ENCODE measurements at regions not wholly inside any gene's neighbourhood (a gene's known extent, or its start where the extent isn't known, plus 50 kb on each side); places are given as distances from the start of the nearest gene placed in this dataset.
A peak's percentile ranks its signal among the peaks of the same experiment; 100 is the strongest.

DNA sequence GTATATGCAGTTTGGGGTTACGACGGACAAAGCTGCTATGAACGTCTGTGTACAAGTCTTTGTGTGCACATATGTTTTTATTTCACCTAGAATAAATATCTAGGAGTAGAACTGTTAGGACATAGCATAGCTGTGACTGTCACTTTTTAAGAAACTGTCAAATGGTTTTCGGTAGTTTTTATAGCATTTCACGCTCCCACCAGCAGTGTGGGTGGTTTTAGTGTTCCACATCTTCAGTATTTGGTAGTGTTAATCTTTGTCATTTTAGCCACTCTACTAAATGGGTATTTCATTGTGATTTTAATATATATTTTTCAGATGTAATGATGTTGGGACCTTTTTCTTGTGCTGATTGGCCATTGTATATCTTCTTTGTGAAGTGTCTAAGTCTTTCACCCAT, 109.1 kb upstream of the BCAT1 start:
- no peaks in the 10 kb centered on the region for H3K36me3 Mint-ChIP-seq (ENCODE audit: low read depth)
- H3K27me3 Mint-ChIP-seq = no peaks in the 10 kb centered on the region
- DNase-seq = no peak
- no peak overlapping the region for H3K27ac Mint-ChIP-seq
- ChIA-PET POLR2A (no interaction called here), CTCF (no interaction called here)
- no peak overlapping the region for H3K4me3 Mint-ChIP-seq
- H3K9me3 Mint-ChIP-seq = no peaks in the 10 kb centered on the region
- peaks cover 42% of the 10 kb centered on the region for H3K4me1 Mint-ChIP-seq

DNA sequence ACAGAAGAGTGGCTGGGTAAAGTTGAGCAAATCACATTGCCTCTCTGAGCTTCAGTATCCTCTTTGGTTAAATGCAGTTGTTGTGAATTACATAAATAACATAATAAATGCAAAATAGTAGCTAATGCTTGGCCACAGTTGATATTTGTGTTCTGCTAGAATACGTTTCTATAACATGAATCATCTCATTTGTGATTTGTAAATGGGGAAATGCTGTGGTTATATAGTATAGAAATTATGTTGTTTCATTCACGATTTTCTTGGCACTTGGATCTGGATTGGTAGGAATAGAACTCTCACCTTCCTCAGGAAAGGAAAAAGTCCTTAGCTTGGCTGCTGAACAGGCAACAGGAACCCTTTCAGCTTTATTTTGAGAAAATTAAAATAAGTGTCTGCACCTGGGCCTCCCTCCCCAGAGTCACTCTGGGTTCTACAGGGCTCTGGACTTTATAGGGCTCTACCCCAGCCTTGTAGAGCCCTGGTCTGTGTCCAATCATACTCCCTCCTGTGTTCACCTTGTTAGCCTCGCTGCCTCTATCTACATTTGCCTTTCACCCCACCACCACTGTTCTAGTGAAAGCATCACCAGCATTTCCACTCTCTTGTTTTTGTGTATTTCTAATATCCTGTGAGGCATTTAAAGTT, 107.7 kb upstream of the BCAT1 start:
- Mint-ChIP-seq H3K4me3 (no peak overlapping the region), H3K27me3 (no peaks in the 10 kb centered on the region), H3K9me3 (no peaks in the 10 kb centered on the region), H3K4me1 (peaks cover 47% of the 10 kb centered on the region), H3K27ac (no peak overlapping the region), H3K36me3 (ENCODE audit: low read depth) (no peaks in the 10 kb centered on the region)
- ChIA-PET CTCF (no interaction called here), POLR2A (no interaction called here)
- no peak for DNase-seq

DNA sequence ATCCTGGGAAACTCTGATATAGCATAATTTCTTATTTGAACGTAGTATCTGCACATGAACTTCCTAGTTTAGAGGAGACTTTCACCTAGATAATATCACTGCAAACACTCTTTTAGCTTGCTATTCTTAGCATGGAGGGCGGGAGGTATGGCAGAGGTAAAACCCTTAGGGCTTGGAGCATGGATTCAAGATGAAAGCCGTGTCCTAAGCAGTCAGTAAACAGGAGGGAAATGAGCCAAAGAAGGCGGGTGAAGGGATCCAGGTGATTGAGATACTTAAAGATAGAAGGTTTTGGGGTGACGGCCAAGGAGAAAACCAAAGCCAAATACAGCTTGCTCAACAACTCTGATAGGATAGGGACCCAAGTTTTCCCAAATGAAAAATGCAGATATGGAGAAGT, 107.1 kb upstream of the BCAT1 start:
- no peak for DNase-seq
- Mint-ChIP-seq H3K27me3 (no peaks in the 10 kb centered on the region), H3K4me1 (peaks cover 53% of the 10 kb centered on the region), H3K27ac (no peak overlapping the region), H3K36me3 (ENCODE audit: low read depth) (no peaks in the 10 kb centered on the region), H3K9me3 (no peaks in the 10 kb centered on the region), H3K4me3 (no peak overlapping the region)
- POLR2A ChIA-PET = no interaction called here
- CTCF ChIA-PET = no interaction called here

DNA sequence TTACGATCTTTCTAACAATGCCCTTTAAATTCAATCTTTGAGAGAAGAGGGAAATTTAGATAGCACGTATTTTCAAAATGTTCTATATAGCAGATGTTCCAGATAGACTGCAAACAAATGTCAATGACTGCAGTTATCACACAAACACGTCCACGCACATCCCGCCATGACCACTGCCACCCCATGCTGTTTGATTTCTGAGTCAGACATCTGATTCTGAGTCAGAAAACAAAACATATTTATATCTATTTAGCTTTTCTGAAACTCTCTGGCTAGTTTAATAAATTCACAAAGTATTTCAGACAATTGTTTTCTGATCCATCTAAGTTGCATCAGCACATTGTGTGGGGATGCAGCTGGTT, 105.9 kb upstream of the BCAT1 start:
- peaks cover 58% of the 10 kb centered on the region for H3K4me1 Mint-ChIP-seq

DNA sequence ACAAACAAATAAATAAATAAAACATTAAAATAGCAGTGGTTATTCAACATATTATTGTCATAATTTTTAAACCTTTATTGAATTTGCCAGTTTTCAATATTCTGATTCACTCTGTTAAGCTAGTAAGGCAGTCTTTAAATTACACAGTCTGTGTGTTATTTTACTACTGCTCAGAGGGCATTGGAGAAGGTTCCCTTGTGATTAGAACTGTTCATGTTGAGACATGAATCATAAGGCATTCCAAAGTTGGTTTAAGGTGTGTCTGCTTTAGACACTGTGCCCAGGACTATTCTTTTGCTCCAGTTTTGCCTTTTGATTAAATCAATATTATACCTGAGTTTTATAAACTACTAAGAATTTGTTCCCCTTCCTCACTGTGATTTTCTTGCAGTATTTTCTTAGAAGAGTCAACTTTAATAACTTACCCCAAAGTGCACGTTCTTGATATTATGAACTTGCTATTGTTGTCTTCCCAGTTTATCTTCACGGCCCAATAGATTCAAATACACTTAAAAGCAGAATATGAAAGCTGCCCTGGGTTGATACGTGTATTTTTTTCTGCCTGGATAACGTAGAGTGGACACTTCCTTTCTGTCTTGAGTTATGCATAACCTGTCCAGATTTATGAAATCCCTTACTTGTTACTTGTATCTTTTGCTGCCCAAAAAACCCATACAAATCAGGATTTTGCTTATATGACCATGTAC, 105.3 kb upstream of the BCAT1 start:
- no peaks in the 10 kb centered on the region for H3K9me3 Mint-ChIP-seq
- H3K27me3 Mint-ChIP-seq = peaks cover 1% of the 10 kb centered on the region
- DNase-seq = no peak
- peaks cover 58% of the 10 kb centered on the region for H3K4me1 Mint-ChIP-seq
- ChIA-PET CTCF (interaction anchor here (1.8 to 2.9 kb wide), 2 partner anchors 101 to 333 kb away, joined by 8 to 15 read pairs; no protein-coding TSS in a partner anchor), POLR2A (interaction anchor here (1.1 to 2.3 kb wide), 3 partner anchors 56 to 153 kb away, joined by 4 to 5 read pairs (median 5); no protein-coding TSS in a partner anchor)
- H3K4me3 Mint-ChIP-seq = peak overlapping the region; percentile 67
- H3K27ac Mint-ChIP-seq = peak overlapping the region; percentile 38
- H3K36me3 Mint-ChIP-seq (ENCODE audit: low read depth) = no peaks in the 10 kb centered on the region

More for the DNA sequence above, 105.9 kb upstream of the BCAT1 start:
- H3K27me3 Mint-ChIP-seq = peaks cover 1% of the 10 kb centered on the region
- DNase-seq = peak; percentile 75
- peak overlapping the region; percentile 67 for H3K4me3 Mint-ChIP-seq
- H3K27ac Mint-ChIP-seq = peak overlapping the region; percentile 38
- H3K36me3 Mint-ChIP-seq (ENCODE audit: low read depth) = no peaks in the 10 kb centered on the region
- ChIA-PET CTCF (no interaction called here), POLR2A (interaction anchor here (1.1 to 2.3 kb wide), 3 partner anchors 57 to 154 kb away, joined by 4 to 5 read pairs (median 5); no protein-coding TSS in a partner anchor)
- H3K9me3 Mint-ChIP-seq = no peaks in the 10 kb centered on the region

DNA sequence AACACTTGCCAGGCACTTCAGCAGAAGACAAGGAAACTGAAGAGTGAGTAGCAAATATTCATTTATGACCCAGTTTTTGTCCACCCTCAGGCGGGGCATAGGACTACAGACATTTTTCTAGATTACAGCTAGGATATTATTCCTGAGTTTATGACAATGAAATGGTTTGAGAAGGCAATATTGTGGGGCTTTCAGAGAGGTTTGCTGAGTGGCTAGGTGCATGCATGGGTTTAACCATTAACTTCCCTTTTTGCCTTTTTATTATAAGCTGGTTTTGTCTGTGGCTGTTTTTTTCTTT, 104.0 kb upstream of the BCAT1 start:
- peaks cover 2% of the 10 kb centered on the region for H3K9me3 Mint-ChIP-seq
- ChIA-PET CTCF (interaction anchor here (1.0 to 2.9 kb wide), 5 partner anchors 9 to 335 kb away, joined by 3 to 15 read pairs (median 6); no protein-coding TSS in a partner anchor), POLR2A (interaction anchor here (0.5 to 2.3 kb wide), 14 partner anchors 8 to 325 kb away, joined by 3 to 11 read pairs (median 4); no protein-coding TSS in a partner anchor)
- no peaks in the 10 kb centered on the region for H3K36me3 Mint-ChIP-seq (ENCODE audit: low read depth)
- H3K27me3 Mint-ChIP-seq = peaks cover 6% of the 10 kb centered on the region
- no peak for DNase-seq
- H3K4me1 Mint-ChIP-seq = peaks cover 56% of the 10 kb centered on the region
- H3K4me3 Mint-ChIP-seq = peak overlapping the region; percentile 94
- H3K27ac Mint-ChIP-seq = peak overlapping the region; percentile 97

DNA sequence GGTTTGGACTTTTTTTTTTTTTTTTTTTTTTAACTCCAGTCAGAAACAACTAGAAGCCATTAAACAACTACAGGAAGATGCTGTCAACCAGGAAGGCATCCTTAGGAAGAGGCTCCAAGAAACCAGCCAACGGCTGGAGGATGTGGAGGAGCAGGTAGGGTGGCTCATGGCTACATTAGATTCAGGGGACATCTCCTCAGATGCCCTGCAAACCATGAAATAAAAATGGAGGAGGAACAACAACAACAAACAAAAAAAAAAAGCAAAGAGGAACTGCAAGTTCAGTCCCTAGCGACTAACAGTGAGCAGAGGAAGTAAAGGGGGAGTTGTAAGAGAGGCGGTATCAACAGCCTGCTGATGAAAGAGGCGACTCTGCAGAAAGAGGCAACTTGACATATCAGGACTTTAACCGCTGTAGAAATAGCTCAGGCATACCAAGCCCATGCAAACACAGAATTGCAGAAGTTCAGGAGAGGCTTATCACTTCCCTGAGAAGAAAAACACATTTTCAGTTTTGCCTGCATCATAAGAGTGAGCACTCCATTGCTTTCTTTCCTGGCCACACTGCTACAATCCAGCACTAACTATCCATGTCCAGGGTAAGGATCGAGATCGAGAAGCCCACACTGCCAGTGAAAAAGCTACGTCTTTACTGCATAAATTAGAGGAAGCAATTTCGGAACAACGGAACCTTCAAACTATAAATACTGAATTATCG, 103.5 kb upstream of the BCAT1 start:
- H3K4me3 Mint-ChIP-seq = peak overlapping the region; percentile 94
- POLR2A ChIA-PET = interaction anchor here (0.6 to 2.3 kb wide), 21 partner anchors 9 to 325 kb away, joined by 3 to 11 read pairs (median 4); partner anchors contain the start of gene KRAS
- H3K36me3 Mint-ChIP-seq (ENCODE audit: low read depth) = no peaks in the 10 kb centered on the region
- CTCF ChIA-PET = interaction anchor here (0.7 to 2.9 kb wide), 8 partner anchors 9 to 335 kb away, joined by 3 to 15 read pairs (median 4); no protein-coding TSS in a partner anchor
- peaks cover 52% of the 10 kb centered on the region for H3K4me1 Mint-ChIP-seq
- peaks cover 9% of the 10 kb centered on the region for H3K27me3 Mint-ChIP-seq
- DNase-seq = peak; percentile 55
- H3K9me3 Mint-ChIP-seq = peaks cover 2% of the 10 kb centered on the region
- peak overlapping the region; percentile 97 for H3K27ac Mint-ChIP-seq

DNA sequence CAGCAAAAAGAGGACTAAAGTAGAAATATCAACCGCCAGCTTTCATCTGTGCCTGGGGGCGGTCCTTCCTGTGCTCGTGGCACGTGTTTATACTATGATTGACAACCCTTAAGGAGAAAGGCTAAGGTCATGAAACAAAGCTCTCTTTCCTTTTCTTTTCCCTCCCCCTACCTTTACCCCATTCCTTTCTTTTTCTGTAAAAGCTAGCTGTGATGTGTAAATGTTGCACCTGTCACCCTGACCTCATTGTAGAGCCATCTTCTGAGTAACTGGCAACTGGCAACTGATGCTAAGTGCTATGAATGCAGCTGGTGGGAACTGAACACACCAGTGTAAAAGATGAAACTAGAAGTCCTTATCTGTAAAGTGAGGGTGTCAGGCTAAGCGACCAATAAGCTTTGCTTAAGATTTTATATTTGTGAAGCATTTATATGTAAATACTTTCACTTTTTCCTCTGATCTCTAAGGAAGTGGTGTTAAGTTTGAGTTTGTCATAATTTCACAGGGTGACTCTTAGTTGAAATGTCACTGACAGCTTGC, 102.8 kb upstream of the BCAT1 start:
- Mint-ChIP-seq H3K36me3 (ENCODE audit: low read depth) (no peaks in the 10 kb centered on the region), H3K27me3 (peaks cover 9% of the 10 kb centered on the region), H3K4me3 (peak overlapping the region; percentile 94), H3K9me3 (peaks cover 2% of the 10 kb centered on the region), H3K27ac (peak overlapping the region; percentile 97), H3K4me1 (peaks cover 49% of the 10 kb centered on the region)
- CTCF ChIA-PET = interaction anchor here (0.7 to 2.9 kb wide), 8 partner anchors 9 to 336 kb away, joined by 3 to 15 read pairs (median 3); no protein-coding TSS in a partner anchor
- DNase-seq = peak; percentile 58
- POLR2A ChIA-PET = interaction anchor here (0.6 to 2.1 kb wide), 13 partner anchors 10 to 314 kb away, joined by 3 to 11 read pairs (median 4); partner anchors contain the start of gene KRAS

DNA sequence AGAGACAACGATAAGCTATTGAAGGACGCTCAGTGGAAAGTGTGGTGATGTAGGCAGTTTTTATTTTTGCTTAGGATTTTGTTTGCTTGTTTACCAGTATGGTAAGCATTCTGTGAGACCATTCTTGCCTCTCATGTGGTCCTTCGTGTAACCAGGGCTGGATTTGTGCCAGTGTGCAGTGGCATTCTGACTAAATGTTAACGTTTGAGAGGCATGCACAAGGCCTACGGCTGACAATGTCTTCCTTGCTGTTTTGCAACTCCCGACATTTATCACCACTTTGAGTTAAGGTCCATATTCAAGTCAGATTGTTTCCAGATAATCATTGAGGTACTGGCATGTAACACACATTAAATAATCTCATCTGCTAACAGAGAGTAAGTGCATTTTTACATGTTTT, 102.3 kb upstream of the BCAT1 start:
- DNase-seq = no peak
- CTCF ChIA-PET = interaction anchor here (0.7 to 2.9 kb wide), 5 partner anchors 9 to 190 kb away, joined by 3 to 15 read pairs (median 3); no protein-coding TSS in a partner anchor
- H3K4me1 Mint-ChIP-seq = peaks cover 44% of the 10 kb centered on the region
- POLR2A ChIA-PET = interaction anchor here (0.6 to 2.1 kb wide), 12 partner anchors 11 to 315 kb away, joined by 3 to 11 read pairs (median 4); no protein-coding TSS in a partner anchor
- H3K27me3 Mint-ChIP-seq = peaks cover 9% of the 10 kb centered on the region
- H3K27ac Mint-ChIP-seq = peak overlapping the region; percentile 97
- no peak overlapping the region for H3K4me3 Mint-ChIP-seq
- H3K9me3 Mint-ChIP-seq = peaks cover 5% of the 10 kb centered on the region
- H3K36me3 Mint-ChIP-seq (ENCODE audit: low read depth) = no peaks in the 10 kb centered on the region

DNA sequence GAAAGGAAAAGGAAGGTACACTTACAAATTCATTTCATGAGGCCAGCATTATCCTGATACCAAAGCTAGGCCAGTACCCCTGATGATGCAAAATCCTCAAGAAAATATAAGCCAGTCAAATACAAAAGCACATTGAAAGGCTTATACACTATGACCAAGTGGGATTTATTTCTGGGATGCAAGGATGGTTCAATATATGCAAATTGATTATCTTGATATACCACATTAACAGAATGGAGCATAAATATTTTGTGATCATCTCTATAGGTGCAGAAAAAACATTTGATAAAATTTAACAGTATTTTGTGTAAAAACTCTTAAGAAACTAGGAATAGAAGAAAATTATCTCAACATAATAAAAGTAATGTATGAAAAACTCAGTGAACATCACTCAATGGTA, 97.0 kb upstream of the BCAT1 start:
- H3K4me1 Mint-ChIP-seq = peaks cover 8% of the 10 kb centered on the region
- CTCF ChIA-PET = no interaction called here
- no peaks in the 10 kb centered on the region for H3K36me3 Mint-ChIP-seq (ENCODE audit: low read depth)
- no peak for DNase-seq
- no peak overlapping the region for H3K27ac Mint-ChIP-seq
- peaks cover 12% of the 10 kb centered on the region for H3K9me3 Mint-ChIP-seq
- H3K27me3 Mint-ChIP-seq = peaks cover 18% of the 10 kb centered on the region
- no peak overlapping the region for H3K4me3 Mint-ChIP-seq
- POLR2A ChIA-PET = no interaction called here

DNA sequence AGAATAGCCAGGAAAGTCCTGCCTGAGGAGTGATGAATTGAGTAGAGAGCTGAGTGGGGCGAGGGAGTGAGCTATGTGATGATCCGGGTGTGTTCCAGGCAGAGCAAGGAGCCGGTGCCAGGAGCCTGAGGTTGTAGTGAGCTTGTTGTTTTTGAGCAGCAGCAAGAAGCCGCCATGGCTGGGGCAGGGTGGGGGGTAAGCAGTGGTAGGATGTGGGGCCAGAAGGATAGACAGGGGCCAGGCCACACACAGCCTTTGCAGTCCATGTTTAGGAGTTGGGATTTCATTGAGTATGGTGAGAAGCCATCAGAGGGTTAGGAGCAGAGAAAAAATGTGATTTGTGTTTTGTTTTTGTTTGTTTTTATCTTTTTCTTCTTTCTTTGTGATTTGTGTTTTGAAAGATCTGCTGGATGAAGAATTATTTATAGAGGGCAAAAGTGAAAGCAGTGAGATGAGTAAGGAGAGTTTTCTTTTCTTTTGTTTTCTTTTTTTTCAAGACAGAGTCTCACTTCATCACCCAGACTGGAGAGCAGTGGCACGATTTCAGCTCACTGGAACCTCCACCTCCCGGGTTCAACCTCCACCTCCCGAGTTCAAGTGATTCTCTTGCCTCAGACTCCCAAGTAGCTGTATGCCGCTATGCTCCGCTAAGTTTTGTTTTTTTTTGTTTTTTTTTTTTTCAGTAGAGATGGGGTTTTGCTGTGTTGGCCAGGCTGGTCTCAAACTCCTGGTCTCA, 92.3 kb upstream of the BCAT1 start:
- H3K9me3 Mint-ChIP-seq = peaks cover 7% of the 10 kb centered on the region
- POLR2A ChIA-PET = no interaction called here
- H3K4me3 Mint-ChIP-seq = no peak overlapping the region
- peaks cover 6% of the 10 kb centered on the region for H3K4me1 Mint-ChIP-seq
- no peaks in the 10 kb centered on the region for H3K36me3 Mint-ChIP-seq (ENCODE audit: low read depth)
- no peak overlapping the region for H3K27ac Mint-ChIP-seq
- H3K27me3 Mint-ChIP-seq = peaks cover 12% of the 10 kb centered on the region
- DNase-seq = no peak
- CTCF ChIA-PET = no interaction called here

DNA sequence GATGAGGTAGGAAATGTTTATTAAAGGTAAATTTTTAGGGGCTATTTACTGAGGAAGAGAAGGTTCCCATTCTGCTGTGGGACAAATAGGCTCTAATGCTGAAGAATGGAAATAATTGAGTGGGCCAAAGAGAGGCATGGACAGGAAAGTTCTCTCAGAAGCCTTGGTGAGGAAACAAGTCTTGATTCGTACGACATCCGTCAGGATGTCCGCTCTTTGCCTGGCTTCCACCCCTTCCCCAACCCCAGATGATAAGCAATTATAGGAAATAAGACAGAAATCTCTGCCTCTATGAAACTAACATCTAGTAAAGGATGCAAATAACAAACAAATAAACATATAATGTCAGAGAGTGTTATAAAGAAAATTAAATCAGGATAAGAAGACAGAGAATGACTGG, 91.7 kb upstream of the BCAT1 start:
- ChIA-PET POLR2A (no interaction called here), CTCF (no interaction called here)
- no peak for DNase-seq
- peaks cover 6% of the 10 kb centered on the region for H3K4me1 Mint-ChIP-seq
- no peak overlapping the region for H3K4me3 Mint-ChIP-seq
- no peaks in the 10 kb centered on the region for H3K36me3 Mint-ChIP-seq (ENCODE audit: low read depth)
- H3K27me3 Mint-ChIP-seq = peaks cover 8% of the 10 kb centered on the region
- H3K27ac Mint-ChIP-seq = no peak overlapping the region
- peaks cover 4% of the 10 kb centered on the region for H3K9me3 Mint-ChIP-seq
